GM19438 (cell line): ENCODE measurements at regions not wholly inside any gene's neighbourhood (a gene's known extent, or its start where the extent isn't known, plus 50 kb on each side); places are given as distances from the start of the nearest gene placed in this dataset.
"Not testable (repeated sequence)": the region's sequence is repeated elsewhere in the genome, so short reads cannot be mapped to it uniquely, and the experiment has no call there.

Experiments
- ATAC-seq: cut with Tn5 transposase; IDR thresholded peaks from one replicate; pipeline ENCODE4 v1.9.1; 2021; ENCODE audit warnings: low read depth; ENCODE audit not compliant: unreplicated experiment

- ATAC-seq, result not testable (repeated sequence)
Observed at GRCh38 chr1:95297906-95298305, 63.9 kb downstream of the RWDD3 start.

DNA sequence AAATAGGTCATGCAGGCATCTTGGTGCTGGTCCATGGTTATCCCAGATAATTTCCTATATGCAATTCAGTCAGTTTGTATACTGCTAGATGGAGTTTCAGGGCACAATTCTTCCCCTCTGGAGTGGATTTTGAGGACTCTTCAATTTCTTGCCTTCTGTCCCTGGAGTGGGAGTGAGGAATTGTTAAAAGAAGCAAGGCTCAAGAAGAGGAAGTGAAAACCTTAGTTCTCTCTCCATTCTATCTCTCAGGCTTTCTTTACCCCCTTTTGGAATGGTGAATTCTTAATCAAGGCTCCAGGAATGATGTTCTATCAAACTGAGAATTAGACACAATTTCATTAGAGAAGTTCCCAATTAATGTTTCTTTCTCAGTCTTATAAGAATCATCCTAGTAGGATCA lies 67.1 kb downstream of the RWDD3 start:
- ATAC-seq, result no peak

DNA sequence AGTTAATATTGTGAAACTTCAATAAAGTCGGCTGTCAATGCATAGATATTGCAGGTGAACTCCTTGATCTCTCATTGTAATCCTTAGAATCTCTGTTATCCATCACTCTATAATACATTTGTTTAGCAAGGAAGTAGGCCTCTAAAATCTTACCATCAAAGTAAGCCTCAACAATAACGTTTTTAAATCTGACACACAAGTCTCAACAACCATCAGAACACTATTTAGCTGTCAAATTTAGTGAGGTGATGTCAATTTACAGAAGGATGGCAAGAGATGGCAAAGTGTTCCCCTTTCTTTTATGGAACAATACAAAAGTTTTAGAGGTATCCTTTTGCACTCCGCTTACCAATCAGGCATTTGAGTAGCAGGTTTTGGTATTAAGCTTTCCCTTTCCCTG lies 67.6 kb downstream of the RWDD3 start:
- ATAC-seq, result no peak

DNA sequence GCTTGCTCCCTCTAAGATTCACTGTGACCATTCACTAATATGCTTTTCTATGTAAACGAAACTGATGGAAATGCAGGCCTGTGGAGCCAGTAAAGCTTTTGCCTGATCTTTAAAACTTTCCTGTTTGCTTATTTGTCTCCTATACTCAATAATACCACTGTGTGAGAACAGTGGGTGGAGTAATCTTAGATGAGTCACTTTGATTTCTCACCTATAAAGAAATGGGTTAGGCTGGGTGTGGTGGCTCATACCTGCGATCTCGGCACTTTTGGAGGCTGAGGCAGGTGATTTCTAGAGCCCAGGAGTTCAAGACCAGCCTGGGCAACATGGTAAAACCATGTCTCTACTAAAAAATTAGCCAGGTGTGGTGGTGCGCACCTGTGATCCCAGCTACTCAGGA lies 70.8 kb downstream of the RWDD3 start:
- ATAC-seq, result no peak

DNA sequence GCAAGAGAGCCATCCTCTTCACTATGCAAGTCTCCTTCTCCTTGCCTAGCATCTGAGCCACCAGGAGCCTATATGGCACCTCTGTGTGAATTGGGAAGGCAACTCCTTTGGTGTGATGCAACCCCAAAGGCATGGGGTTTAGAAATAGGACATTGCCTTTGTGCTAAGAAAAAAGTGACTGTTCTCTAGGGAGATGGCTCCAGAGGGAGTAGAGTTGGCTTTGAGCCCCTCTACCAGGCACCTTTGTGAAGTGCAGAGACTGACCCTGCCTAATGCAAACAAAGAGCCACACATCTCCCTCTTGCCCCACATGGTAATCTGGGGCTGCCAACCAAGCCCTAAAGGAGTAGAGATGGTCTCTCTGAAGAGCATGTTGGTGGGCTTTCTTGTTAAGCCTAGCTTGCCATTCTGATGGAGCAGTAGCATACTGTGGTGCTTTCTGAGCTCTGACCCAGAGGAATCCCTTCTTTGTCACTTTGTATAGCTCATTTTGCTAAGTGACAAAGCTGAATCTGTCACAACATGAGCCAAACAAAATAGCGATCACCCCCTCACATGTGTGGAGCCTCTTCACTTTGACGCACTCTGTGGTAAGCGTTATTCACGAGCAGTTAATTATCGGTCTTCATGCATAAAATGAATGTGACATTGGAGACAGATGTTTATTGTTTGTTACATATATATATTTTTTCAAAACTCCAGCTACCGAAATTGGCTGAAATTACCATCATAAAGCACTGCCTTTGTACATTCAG lies 74.4 kb downstream of the RWDD3 start:
- ATAC-seq, result no peak

DNA sequence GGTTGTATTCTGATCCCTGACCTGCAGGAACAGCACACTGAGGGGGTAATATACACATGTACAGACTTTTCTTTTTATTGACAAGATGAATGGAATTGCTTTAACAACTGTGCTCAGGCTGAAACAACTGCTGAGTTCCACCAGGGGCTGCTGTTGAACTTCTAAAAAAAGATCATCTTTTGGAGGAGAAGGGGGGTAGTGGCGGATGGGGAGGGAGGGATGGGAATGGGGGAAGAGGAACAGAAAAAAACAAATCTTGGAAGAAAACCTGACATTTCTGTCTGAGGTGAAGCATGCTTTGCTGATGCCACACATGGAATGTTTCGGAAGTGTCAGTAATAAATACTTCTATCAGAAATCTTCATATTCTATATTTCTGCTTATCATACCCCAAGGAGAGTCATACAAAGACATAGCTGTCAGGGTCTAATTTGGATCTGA lies 75.0 kb downstream of the RWDD3 start:
- no peak for ATAC-seq

DNA sequence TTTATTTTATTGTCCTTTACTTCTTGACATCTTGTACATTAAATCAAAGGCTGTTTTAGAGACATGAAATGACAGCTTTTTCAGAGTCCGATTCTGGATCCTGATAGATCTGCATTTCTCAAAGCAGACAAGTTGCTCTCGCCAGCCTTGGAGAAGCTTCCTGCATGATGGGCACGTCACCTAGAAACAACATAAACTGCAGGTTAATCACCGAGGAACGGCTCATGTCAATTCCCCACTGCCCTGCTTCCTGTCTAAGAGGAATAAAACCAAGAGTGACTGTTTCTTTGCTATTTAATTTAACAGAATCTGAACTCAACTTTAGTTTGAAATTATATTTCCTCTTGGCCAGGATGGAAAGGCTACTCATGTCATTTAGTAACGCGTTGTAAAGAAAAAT lies 77.0 kb downstream of the RWDD3 start:
- no peak for ATAC-seq

GRCh38 chr1:95311762-95312161 lies 77.8 kb downstream of the RWDD3 start:
- no peak for ATAC-seq

GRCh38 chr1:95312181-95312580 lies 78.2 kb downstream of the RWDD3 start:
- ATAC-seq, result no peak

- no peak for ATAC-seq
Observed at GRCh38 chr1:95313527-95313926, 79.5 kb downstream of the RWDD3 start.

- no peak for ATAC-seq
Observed at GRCh38 chr1:95321531-95321930, 87.5 kb downstream of the RWDD3 start.

GRCh38 chr1:95323123-95323522 lies 89.1 kb downstream of the RWDD3 start:
- ATAC-seq, result no peak

- ATAC-seq, result no peak
Observed at GRCh38 chr1:95325349-95325748, 91.3 kb downstream of the RWDD3 start.

GRCh38 chr1:95326023-95326422 lies 92.0 kb downstream of the RWDD3 start:
- ATAC-seq, result no peak

- ATAC-seq, result no peak
Observed at GRCh38 chr1:95332754-95333153, 98.7 kb downstream of the RWDD3 start.

GRCh38 chr1:95339377-95339776 lies 105.4 kb downstream of the RWDD3 start:
- ATAC-seq, result no peak

DNA sequence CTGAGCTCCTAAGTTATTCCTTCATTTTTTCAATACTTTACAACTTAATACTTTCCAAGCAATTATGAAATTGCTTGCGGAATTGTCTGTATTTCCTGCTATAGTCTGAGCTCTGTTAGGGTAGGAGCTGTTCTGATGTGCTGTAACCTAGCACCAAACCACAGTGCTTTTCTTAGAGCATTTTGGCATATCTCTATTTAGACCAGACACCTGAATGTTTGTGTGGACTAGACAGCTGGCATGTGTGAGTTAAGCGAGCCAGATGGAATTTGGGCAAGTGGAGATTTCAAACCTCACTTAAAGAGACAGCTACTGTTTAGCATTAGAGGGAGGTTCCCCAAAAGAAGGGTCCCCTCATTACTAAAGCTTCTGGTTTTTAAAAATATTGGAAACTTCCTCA lies 106.1 kb downstream of the RWDD3 start:
- no peak for ATAC-seq

- no peak for ATAC-seq
Observed at GRCh38 chr1:95352767-95353166, 118.8 kb downstream of the RWDD3 start.

- no peak for ATAC-seq
Observed at GRCh38 chr1:95353194-95353593, 119.2 kb downstream of the RWDD3 start.

GRCh38 chr1:95364546-95364945 lies 130.5 kb downstream of the RWDD3 start:
- no peak for ATAC-seq

DNA sequence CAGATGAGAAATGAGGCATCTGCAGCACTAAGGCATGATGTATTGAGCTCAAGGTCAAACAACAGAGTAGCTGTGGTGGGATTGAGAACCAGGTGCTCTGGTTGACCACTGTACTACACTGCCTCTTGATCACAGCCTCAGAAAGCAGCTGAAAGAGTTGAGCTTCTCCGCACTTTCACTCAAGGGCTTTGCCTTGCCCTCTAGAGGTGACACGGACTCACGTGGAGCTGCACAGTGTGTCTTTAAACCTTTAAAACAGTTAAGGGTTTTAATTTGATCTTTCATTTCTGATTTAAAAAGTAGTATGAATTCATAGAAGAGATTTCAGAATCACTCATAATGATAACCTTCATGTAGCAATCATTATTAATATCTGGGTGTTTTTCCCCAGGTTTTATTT lies 132.5 kb downstream of the RWDD3 start:
- ATAC-seq, result no peak

GRCh38 chr1:95368178-95368577 lies 134.2 kb downstream of the RWDD3 start:
- no peak for ATAC-seq
